GM23338 (cell line): ENCODE measurements at regions not wholly inside any gene's neighbourhood (a gene's known extent, or its start where the extent isn't known, plus 50 kb on each side); places are given as distances from the start of the nearest gene placed in this dataset.

Source experiments
- CREB1 ChIP-seq: fragments of 250-450 bp; sonication (Bioruptor Pico); IDR thresholded peaks from 2 replicates; pipeline ENCODE4 v1.5.0; 2020; ENCODE audit warnings: low read depth, mild to moderate bottlenecking, moderate library complexity
- EZH2 ChIP-seq: fragments of 200-600 bp; sonication (generic); IDR thresholded peaks from one replicate; pipeline ENCODE4 v1.8.0; 2017; ENCODE audit warnings: antibody characterized with exemption, mild to moderate bottlenecking, low read depth; ENCODE audit not compliant: unreplicated experiment
- EZH2phosphoT487 ChIP-seq: fragments of 200-600 bp; sonication (generic); IDR thresholded peaks from one replicate; pipeline ENCODE4 v1.8.1; 2018; ENCODE audit warnings: antibody characterized with exemption; ENCODE audit not compliant: unreplicated experiment
- JUNB ChIP-seq: IDR thresholded peaks from one replicate; pipeline ENCODE4 v1.6.1; 2016; ENCODE audit warnings: antibody characterized with exemption; ENCODE audit not compliant: unreplicated experiment
- POLR2AphosphoS5 ChIP-seq: IDR thresholded peaks from 2 replicates; pipeline ENCODE4 v1.6.1; 2016; ENCODE audit warnings: antibody characterized with exemption, low read depth
- TF ChIP-seq, protein P1 (sequence below), 2 experiments: fragments of 200-600 bp in 1 of 2; sonication (generic) in 1 of 2; conservative IDR thresholded peaks; 2 replicates each; pipeline versions ENCODE4 v1.5.1 to v1.6.1; 2016 to 2017; ENCODE audit warnings: antibody characterized with exemption in 2 of 2, low read depth in 2 of 2, mild to moderate bottlenecking in 2 of 2, moderate library complexity in 1 of 2
- TF ChIP-seq, protein P2 (sequence below): IDR thresholded peaks from one replicate; pipeline ENCODE4 v1.6.1; 2018; ENCODE audit warnings: antibody characterized with exemption; ENCODE audit not compliant: unreplicated experiment

DNA sequence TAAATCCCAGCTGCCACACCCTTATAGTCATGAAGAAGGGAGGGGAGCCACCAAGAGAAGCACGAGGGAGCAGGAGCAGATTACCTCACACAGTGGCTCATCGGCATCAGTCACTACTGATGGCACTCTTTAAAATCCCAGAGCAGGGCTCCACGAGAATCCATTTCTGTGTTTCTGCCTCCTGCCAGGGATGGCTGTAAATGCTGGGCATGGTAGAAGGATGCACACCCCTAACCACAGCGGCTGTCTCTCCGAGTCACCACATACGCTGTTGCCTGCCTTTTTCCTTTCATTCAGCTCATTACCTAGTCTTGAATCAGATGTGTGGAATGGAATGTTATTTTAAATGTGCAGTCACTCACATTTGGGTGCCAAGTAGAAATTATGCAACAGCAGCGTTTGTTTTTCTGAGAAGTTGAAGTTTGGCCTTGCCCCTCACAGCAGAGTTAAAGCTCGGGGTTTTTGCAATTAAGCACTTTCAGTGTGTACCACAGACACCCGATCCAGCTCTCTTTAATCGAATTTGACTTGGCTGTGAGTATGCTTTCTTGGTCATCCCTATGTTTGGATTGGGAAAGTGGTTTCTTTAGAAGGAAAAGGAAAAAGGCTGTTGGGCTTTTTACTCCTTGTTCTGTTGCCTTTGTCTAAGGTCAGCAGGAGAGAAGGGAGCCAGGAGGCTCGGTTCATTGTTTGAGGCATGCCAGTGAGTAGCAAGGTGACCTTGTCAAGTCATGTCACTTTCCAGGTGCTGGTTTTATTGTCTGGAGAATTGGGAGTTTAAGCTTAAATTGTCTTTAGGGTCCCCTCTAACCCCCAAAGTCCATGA lies 284.2 kb upstream of the TPM1 start:
- TF ChIP-seq, protein P1, sequence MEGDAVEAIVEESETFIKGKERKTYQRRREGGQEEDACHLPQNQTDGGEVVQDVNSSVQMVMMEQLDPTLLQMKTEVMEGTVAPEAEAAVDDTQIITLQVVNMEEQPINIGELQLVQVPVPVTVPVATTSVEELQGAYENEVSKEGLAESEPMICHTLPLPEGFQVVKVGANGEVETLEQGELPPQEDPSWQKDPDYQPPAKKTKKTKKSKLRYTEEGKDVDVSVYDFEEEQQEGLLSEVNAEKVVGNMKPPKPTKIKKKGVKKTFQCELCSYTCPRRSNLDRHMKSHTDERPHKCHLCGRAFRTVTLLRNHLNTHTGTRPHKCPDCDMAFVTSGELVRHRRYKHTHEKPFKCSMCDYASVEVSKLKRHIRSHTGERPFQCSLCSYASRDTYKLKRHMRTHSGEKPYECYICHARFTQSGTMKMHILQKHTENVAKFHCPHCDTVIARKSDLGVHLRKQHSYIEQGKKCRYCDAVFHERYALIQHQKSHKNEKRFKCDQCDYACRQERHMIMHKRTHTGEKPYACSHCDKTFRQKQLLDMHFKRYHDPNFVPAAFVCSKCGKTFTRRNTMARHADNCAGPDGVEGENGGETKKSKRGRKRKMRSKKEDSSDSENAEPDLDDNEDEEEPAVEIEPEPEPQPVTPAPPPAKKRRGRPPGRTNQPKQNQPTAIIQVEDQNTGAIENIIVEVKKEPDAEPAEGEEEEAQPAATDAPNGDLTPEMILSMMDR (conservative IDR thresholded peaks at IDR 0.05; ENCODE audit: low read depth in 2 of 2): no peak
- TF ChIP-seq EZH2phosphoT487 (no peak), POLR2AphosphoS5 (no peak), EZH2 (no peak), CREB1 (CRISPR knock-in tag) (no peak), JUNB (no peak)
- TF ChIP-seq, protein P2, sequence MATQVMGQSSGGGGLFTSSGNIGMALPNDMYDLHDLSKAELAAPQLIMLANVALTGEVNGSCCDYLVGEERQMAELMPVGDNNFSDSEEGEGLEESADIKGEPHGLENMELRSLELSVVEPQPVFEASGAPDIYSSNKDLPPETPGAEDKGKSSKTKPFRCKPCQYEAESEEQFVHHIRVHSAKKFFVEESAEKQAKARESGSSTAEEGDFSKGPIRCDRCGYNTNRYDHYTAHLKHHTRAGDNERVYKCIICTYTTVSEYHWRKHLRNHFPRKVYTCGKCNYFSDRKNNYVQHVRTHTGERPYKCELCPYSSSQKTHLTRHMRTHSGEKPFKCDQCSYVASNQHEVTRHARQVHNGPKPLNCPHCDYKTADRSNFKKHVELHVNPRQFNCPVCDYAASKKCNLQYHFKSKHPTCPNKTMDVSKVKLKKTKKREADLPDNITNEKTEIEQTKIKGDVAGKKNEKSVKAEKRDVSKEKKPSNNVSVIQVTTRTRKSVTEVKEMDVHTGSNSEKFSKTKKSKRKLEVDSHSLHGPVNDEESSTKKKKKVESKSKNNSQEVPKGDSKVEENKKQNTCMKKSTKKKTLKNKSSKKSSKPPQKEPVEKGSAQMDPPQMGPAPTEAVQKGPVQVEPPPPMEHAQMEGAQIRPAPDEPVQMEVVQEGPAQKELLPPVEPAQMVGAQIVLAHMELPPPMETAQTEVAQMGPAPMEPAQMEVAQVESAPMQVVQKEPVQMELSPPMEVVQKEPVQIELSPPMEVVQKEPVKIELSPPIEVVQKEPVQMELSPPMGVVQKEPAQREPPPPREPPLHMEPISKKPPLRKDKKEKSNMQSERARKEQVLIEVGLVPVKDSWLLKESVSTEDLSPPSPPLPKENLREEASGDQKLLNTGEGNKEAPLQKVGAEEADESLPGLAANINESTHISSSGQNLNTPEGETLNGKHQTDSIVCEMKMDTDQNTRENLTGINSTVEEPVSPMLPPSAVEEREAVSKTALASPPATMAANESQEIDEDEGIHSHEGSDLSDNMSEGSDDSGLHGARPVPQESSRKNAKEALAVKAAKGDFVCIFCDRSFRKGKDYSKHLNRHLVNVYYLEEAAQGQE: no peak
